ENCODE measurements at regions not wholly inside any gene's neighbourhood (a gene's known extent, or its start where the extent isn't known, plus 50 kb on each side); places are given as distances from the start of the nearest gene placed in this dataset.

GRCh38 chr1:112344754-112345423, 51.1 kb upstream of the CTTNBP2NL start:
- H3K27ac ChIP-seq (ENCODE audit: low read length), result no peak overlapping the region
- peaks cover 1% of the 10 kb centered on the region; the same call in 1 of the 2 replicates for H3K9me3 ChIP-seq (ENCODE audit: insufficient read depth, low read depth, low read length)
- H3K4me3 ChIP-seq (ENCODE audit: low read length), result no peak overlapping the region
- H3K9ac ChIP-seq (ENCODE audit: low read depth, low read length), result no peak overlapping the region
- no peaks in the 10 kb centered on the region for H3K4me1 ChIP-seq (ENCODE audit: insufficient read depth, low read length)
- H3K27me3 ChIP-seq (ENCODE audit: insufficient read depth, low read length), result no peaks in the 10 kb centered on the region
- H3K36me3 ChIP-seq (ENCODE audit: insufficient read depth, low read depth, low read length), result no peaks in the 10 kb centered on the region

Data from iPS-20b (cell line).